Type B pancreatic cell (in vitro differentiated cells): ENCODE measurements at regions not wholly inside any gene's neighbourhood (a gene's known extent, or its start where the extent isn't known, plus 50 kb on each side); places are given as distances from the start of the nearest gene placed in this dataset.

Experiments
- DNase-seq: peaks from one replicate; pipeline ENCODE4 v3.0.0; 2021; ENCODE audit warnings: mixed read lengths; ENCODE audit not compliant: unreplicated experiment; ENCODE audit errors: extremely low spot score
- H3K27ac Mint-ChIP-seq: 2 replicates; pipeline ENCODE4 v1.8.0; 2021; ENCODE audit warnings: mild to moderate bottlenecking, mixed read lengths
- H3K27me3 Mint-ChIP-seq: 2 replicates; pipeline ENCODE4 v1.8.0; 2021; ENCODE audit warnings: mixed read lengths
- H3K36me3 Mint-ChIP-seq: 2 replicates; pipeline ENCODE4 v1.8.0; 2021; ENCODE audit warnings: mixed read lengths
- H3K4me1 Mint-ChIP-seq: one replicate; pipeline ENCODE4 v1.8.0; 2021; ENCODE audit warnings: mixed read lengths; ENCODE audit not compliant: unreplicated experiment
- H3K4me3 Mint-ChIP-seq: 2 replicates; pipeline ENCODE4 v1.8.0; 2021; ENCODE audit warnings: mild to moderate bottlenecking, mixed read lengths
- H3K9me3 Mint-ChIP-seq: 2 replicates; pipeline ENCODE4 v1.8.0; 2021; ENCODE audit warnings: mixed read lengths
- TF ChIP-seq, protein P1 (sequence below): fragments of 200-600 bp; sonication (generic); conservative IDR thresholded peaks from 2 replicates; pipeline ENCODE4 v1.5.0; 2021; ENCODE audit warnings: antibody characterized with exemption, mild to moderate bottlenecking

DNA sequence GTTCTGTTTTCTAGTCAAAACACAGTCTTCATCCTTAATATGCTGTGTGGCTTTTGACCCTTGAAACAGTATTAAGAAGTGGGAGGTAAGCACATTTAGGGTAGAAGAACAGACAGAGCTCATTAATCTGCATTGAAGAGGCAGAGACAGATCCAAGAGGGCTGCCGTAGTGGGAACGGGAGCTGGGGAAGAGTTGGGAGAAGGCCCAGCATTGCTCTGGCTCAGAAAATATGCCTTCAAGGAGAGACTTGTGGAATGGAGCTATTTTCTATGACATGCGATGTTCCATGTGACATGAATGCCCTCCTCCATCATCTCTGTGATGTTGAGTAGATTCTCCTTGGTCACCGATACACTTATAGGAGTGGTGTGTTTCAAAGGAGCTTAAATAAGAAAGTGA is 273.3 kb upstream of the BOD1L1 start:
- no peaks in the 10 kb centered on the region for H3K27me3 Mint-ChIP-seq
- H3K27ac Mint-ChIP-seq: no peak overlapping the region
- TF ChIP-seq, protein P1, sequence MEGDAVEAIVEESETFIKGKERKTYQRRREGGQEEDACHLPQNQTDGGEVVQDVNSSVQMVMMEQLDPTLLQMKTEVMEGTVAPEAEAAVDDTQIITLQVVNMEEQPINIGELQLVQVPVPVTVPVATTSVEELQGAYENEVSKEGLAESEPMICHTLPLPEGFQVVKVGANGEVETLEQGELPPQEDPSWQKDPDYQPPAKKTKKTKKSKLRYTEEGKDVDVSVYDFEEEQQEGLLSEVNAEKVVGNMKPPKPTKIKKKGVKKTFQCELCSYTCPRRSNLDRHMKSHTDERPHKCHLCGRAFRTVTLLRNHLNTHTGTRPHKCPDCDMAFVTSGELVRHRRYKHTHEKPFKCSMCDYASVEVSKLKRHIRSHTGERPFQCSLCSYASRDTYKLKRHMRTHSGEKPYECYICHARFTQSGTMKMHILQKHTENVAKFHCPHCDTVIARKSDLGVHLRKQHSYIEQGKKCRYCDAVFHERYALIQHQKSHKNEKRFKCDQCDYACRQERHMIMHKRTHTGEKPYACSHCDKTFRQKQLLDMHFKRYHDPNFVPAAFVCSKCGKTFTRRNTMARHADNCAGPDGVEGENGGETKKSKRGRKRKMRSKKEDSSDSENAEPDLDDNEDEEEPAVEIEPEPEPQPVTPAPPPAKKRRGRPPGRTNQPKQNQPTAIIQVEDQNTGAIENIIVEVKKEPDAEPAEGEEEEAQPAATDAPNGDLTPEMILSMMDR: no peak
- H3K4me3 Mint-ChIP-seq: no peak overlapping the region
- no peaks in the 10 kb centered on the region for H3K4me1 Mint-ChIP-seq
- no peaks in the 10 kb centered on the region for H3K9me3 Mint-ChIP-seq
- no peaks in the 10 kb centered on the region for H3K36me3 Mint-ChIP-seq
- DNase-seq: no peak

DNA sequence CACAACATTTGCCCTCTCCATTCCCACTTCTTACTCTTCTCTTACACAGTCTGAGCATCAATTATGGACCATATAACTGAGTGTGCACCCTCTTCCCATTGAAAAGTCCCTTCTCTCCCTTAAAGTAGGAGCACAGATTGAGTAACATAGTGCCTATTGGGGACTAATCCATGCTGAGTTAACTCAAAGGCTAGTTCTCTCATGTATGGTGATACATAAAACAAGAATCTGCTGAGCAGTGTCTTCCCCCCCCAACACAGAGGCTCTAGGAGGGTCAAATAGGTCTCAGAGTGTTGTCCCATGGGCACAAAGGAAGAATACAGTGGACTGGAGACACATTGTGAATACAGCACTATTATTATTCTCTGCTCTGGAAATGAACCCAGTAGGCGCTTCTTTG is 274.6 kb upstream of the BOD1L1 start:
- H3K9me3 Mint-ChIP-seq: no peaks in the 10 kb centered on the region
- H3K27me3 Mint-ChIP-seq: no peaks in the 10 kb centered on the region
- TF ChIP-seq, protein P1: no peak
- no peak for DNase-seq
- H3K27ac Mint-ChIP-seq: no peak overlapping the region
- no peaks in the 10 kb centered on the region for H3K36me3 Mint-ChIP-seq
- no peak overlapping the region for H3K4me3 Mint-ChIP-seq
- no peaks in the 10 kb centered on the region for H3K4me1 Mint-ChIP-seq

DNA sequence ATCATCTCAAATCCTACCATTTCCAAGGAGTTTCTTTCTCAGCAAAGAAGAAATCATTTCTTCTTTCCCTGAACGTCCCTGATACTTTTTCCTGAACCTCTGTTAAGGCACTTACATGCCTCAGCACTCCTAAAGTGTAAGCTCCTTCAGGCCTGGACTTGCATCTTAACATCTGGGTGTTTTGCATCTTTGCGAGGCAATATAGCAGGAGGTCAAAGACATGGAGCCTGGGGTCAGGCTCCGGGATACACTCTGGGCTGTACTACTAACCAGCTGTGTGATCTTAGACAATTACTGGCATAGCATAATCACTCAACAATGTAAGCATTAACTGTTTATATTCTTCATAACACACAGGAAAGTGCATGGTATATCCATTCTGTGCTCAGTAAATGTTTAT is 275.5 kb upstream of the BOD1L1 start:
- no peak for DNase-seq
- TF ChIP-seq, protein P1: no peak
- Mint-ChIP-seq H3K27me3 (no peaks in the 10 kb centered on the region), H3K4me1 (no peaks in the 10 kb centered on the region), H3K9me3 (no peaks in the 10 kb centered on the region), H3K36me3 (no peaks in the 10 kb centered on the region), H3K4me3 (no peak overlapping the region), H3K27ac (no peak overlapping the region)

DNA sequence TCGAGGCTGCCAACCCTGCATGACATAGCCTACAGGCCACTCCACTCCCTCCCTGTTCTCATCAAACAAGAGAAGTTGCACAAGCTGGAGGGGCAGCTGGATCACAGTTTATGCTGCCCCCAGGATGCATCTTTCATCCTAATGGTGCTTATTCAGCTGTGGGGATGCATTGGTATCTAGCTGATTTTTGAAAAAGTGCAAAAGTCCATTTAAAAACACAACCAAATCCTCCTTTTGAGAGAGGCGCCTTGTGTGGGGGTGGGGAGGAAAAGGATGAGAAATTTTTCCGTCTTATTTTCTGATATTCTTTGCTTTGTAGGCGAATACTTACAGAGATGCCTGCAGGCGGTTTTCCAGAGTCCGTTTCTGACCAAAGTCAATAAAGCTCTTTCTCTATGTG is 276.4 kb upstream of the BOD1L1 start:
- no peak for DNase-seq

DNA sequence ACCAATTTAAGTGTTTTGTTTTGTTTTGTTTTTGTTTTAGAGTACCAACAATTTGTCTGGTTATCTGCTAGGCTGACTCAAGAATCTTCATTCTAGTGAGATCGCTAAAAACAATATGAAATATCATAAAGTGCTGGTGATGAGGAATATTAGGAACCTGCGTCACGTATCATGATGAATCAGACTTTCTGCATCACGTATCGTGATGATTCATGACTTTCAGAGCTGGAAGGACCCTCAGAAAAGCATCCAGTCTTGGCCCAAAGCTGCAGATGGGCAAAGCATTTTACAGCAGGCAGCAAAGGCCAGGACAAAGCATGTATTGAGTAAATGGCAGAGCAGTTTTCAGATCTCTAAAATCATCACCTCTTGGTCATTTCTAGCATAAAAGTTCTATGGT is 278.0 kb upstream of the BOD1L1 start:
- no peaks in the 10 kb centered on the region for H3K4me1 Mint-ChIP-seq
- H3K36me3 Mint-ChIP-seq: no peaks in the 10 kb centered on the region
- TF ChIP-seq, protein P1: no peak
- H3K4me3 Mint-ChIP-seq: no peak overlapping the region
- H3K27me3 Mint-ChIP-seq: no peaks in the 10 kb centered on the region
- no peak for DNase-seq
- no peak overlapping the region for H3K27ac Mint-ChIP-seq
- no peaks in the 10 kb centered on the region for H3K9me3 Mint-ChIP-seq

More for the DNA sequence above, 276.4 kb upstream of the BOD1L1 start:
- H3K4me1 Mint-ChIP-seq: no peaks in the 10 kb centered on the region
- no peaks in the 10 kb centered on the region for H3K36me3 Mint-ChIP-seq
- H3K9me3 Mint-ChIP-seq: no peaks in the 10 kb centered on the region
- TF ChIP-seq, protein P1: no peak
- no peaks in the 10 kb centered on the region for H3K27me3 Mint-ChIP-seq
- H3K27ac Mint-ChIP-seq: no peak overlapping the region
- H3K4me3 Mint-ChIP-seq: no peak overlapping the region

DNA sequence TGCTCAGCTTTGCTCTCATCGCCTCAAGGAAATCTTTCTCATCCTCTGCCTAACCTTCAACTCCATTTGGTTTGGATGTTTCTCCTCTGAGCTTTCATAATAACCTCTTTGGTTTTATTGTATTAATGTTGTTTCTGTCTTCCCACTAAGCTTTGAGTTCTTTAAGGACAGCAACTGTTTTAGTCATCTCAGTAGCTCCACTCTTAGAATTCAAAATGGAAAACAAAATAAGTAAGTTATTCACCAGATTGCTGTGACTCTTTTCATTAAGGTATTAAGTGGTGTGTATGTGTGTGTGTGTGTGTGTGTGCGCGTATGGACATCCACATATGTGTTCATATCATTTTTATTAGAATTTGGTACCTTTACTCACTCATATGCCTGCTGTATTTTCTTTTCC is 279.2 kb upstream of the BOD1L1 start:
- no peak overlapping the region for H3K27ac Mint-ChIP-seq
- no peak overlapping the region for H3K4me3 Mint-ChIP-seq
- no peaks in the 10 kb centered on the region for H3K36me3 Mint-ChIP-seq

More for the DNA sequence above, 279.2 kb upstream of the BOD1L1 start:
- TF ChIP-seq, protein P1: no peak
- Mint-ChIP-seq H3K9me3 (no peaks in the 10 kb centered on the region), H3K27me3 (no peaks in the 10 kb centered on the region), H3K4me1 (no peaks in the 10 kb centered on the region)
- DNase-seq: no peak
